ENCODE measurements at regions not wholly inside any gene's neighbourhood (a gene's known extent, or its start where the extent isn't known, plus 50 kb on each side); places are given as distances from the start of the nearest gene placed in this dataset.

DNA sequence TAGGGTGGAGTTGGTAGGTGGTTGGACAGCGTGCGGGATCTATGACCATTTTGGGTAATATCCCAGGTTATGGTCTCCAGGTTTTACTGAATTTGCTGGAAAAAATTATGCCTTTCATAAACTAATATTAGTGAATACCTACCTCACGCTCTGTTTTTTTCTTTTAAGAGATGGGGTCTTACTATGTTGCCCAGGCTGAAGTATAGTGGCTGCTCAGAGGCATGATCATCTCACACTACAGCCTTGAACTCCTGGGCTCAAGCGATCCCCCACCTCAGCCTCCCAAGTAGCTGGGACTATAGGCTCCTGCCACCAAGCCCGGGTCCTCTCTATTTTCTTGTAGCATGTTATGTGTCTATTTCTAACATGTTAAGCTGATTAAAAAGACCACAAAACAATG, 100.2 kb downstream of the RHOU start:
- TF ChIP-seq EP300 (IDR thresholded peaks at IDR 0.05), result no peak
- no peak for TF ChIP-seq POLR2AphosphoS5 (IDR thresholded peaks at IDR 0.05)
- TF ChIP-seq, protein P1, sequence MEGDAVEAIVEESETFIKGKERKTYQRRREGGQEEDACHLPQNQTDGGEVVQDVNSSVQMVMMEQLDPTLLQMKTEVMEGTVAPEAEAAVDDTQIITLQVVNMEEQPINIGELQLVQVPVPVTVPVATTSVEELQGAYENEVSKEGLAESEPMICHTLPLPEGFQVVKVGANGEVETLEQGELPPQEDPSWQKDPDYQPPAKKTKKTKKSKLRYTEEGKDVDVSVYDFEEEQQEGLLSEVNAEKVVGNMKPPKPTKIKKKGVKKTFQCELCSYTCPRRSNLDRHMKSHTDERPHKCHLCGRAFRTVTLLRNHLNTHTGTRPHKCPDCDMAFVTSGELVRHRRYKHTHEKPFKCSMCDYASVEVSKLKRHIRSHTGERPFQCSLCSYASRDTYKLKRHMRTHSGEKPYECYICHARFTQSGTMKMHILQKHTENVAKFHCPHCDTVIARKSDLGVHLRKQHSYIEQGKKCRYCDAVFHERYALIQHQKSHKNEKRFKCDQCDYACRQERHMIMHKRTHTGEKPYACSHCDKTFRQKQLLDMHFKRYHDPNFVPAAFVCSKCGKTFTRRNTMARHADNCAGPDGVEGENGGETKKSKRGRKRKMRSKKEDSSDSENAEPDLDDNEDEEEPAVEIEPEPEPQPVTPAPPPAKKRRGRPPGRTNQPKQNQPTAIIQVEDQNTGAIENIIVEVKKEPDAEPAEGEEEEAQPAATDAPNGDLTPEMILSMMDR (IDR thresholded peaks at IDR 0.05), result no peak
- no peak for TF ChIP-seq POLR2A (IDR thresholded peaks at IDR 0.05)
